Right lobe of liver (tissue), 6 donors: ENCODE measurements at regions not wholly inside any gene's neighbourhood (a gene's known extent, or its start where the extent isn't known, plus 50 kb on each side); places are given as distances from the start of the nearest gene placed in this dataset.
A peak's percentile ranks its signal among the peaks of the same experiment; 100 is the strongest.
"Not testable (repeated sequence)": the region's sequence is repeated elsewhere in the genome, so short reads cannot be mapped to it uniquely, and the experiment has no call there.

Experiments
- ATAC-seq, 4 donors: fragments of 200-7000 bp; cut with Tn5 transposase; one replicate each; pipeline ENCODE4 v1.9.1; 2020; ENCODE audit warnings: mild to moderate bottlenecking in 4 of 4, moderate library complexity in 4 of 4
- DNase-seq, 3 donors: peaks; one replicate each; pipeline ENCODE4 v3.0.0-alpha.2; 2020
- H3K27ac ChIP-seq, 3 donors: fragments of 200-600 bp; one replicate each; pipeline ENCODE4 v1.8.0; 2022
- H3K27me3 ChIP-seq, 2 donors: fragments of 200-600 bp; one replicate each; pipeline ENCODE4 v1.8.0; 2022
- H3K36me3 ChIP-seq, 4 donors: fragments of 200-600 bp; sonication (generic) in 1 of 4; one replicate each; pipeline versions ENCODE4 v1.5.1 to v1.8.0; 2017 to 2022; ENCODE audit warnings: control low read depth in 1 of 4
- H3K4me1 ChIP-seq, 4 donors: fragments of 200-600 bp; sonication (generic) in 1 of 4; one replicate each; pipeline versions ENCODE4 v1.5.1 to v1.8.0; 2017 to 2022; ENCODE audit warnings: control low read depth in 1 of 4
- H3K4me3 ChIP-seq, 3 donors: fragments of 200-600 bp; one replicate each; pipeline ENCODE4 v1.8.0; 2022
- H3K9me3 ChIP-seq, 4 donors: fragments of 200-600 bp; sonication (generic) in 1 of 4; one replicate each; pipeline versions ENCODE4 v1.5.1 to v1.8.0; 2017 to 2022; ENCODE audit warnings: control low read depth in 1 of 4
- WGBS: methylation state at CpG from one replicate; pipeline ENCODE4 v1.1.6; 2018; ENCODE audit warnings: low coverage, low lambda C conversion rate; ENCODE audit not compliant: insufficient coverage; ENCODE audit errors: missing lambda C conversion rate; 5-methylcytosine and 5-hydroxymethylcytosine counted together
- intact Hi-C, 2 donors: fragments of 100-400 bp; cut with DNase I; formaldehyde crosslinking; loops; one replicate each; pipeline versions ENCODE4 v1.11.2 to v1.14.1; 2022
- donor health status: DM: no; HTN: yes; CAD: no.
- donor health status: DM: no; HTN: no; CAD: no.
- donor health status: DM: no; HTN: no; CAD: no.
- donor health status: DM: no; HTN: yes; CAD: no.
- donor health status: DM: no; HTN: yes; CAD: no.

DNA sequence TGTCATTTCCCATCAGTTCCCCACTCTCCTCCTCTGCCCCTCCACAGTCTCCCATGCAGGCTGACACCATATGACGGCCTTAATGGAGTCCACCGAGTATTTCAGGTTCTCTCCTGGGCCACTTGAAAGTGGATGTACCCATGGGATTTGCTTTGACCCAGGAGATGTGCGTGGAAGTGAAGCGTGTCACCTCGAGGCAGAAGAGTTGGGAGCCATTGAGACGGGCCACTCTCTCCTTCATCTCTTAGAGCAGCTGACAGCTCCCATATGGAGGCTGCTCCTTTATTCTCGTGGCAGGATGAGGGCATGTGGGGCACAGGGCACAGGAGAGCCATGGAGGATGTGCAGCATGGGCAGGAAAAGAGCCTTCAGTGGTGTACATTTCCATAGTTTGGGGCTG, 144.7 kb upstream of the CRYM start:
- H3K36me3 ChIP-seq, DNase-seq, H3K27me3 ChIP-seq, H3K27ac ChIP-seq, H3K9me3 ChIP-seq, H3K4me1 ChIP-seq, H3K4me3 ChIP-seq, ATAC-seq, intact Hi-C loops: not testable (repeated sequence)
- 85% methylated on average over 4 of the region's 7 CpGs for WGBS

- intact Hi-C loops, H3K27me3 ChIP-seq, H3K27ac ChIP-seq, H3K9me3 ChIP-seq, H3K36me3 ChIP-seq, DNase-seq, ATAC-seq, H3K4me3 ChIP-seq, H3K4me1 ChIP-seq: not testable (repeated sequence)
- WGBS: no CpG with 5 or more reads among the region's 13 CpGs
Measured at GRCh38 chr16:21404699-21405098, 126.6 kb upstream of the CRYM start.

DNA sequence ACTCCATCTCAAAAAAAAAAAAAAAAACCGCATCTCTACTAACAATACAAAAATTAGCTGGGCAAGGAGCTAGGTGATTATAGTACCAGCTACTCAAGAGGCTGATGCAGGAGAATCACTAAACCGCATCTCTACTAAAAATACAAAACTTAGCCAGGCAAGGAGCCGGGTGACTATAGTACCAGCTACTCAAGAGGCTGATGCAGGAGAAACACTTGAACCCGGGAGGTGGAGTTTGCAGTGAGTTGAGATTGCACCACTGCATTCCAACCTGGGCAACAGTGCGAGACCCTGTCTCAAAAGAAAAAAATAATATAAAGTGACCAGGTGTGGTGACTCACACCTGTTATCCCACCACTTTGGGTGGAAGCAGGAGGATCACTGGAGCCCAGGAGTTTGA, 119.8 kb upstream of the CRYM start:
- H3K27me3 ChIP-seq, H3K27ac ChIP-seq, DNase-seq, H3K9me3 ChIP-seq, ATAC-seq, intact Hi-C loops, H3K4me3 ChIP-seq, H3K4me1 ChIP-seq, H3K36me3 ChIP-seq: not testable (repeated sequence)
- 83% methylated on average over 1 of the region's 5 CpGs for WGBS

DNA sequence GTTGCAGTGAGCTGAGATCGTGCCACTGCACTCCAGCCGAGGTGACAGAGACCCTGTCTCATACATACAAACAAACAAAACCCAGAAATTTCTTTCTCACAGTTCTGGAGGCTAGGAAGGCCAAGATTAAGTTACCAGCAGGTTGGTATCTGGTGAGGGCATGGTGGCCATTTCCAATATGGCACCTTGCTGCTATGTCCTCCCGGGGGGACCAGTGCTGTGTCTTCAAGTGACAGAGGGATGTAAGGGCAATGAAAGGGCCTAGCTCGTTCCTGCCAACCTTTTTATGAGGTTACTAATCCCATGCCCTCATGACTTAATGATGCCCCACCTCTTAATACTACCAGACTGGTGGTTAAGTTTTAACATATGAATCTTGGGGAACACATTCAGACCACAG, 118.5 kb upstream of the CRYM start:
- H3K27ac ChIP-seq, intact Hi-C loops, H3K4me1 ChIP-seq, DNase-seq, H3K27me3 ChIP-seq, ATAC-seq, H3K36me3 ChIP-seq, H3K9me3 ChIP-seq, H3K4me3 ChIP-seq: not testable (repeated sequence)
- no CpG with 5 or more reads among the region's 4 CpGs for WGBS

GRCh38 chr16:21390634-21391033, 112.5 kb upstream of the CRYM start:
- WGBS: no CpG with 5 or more reads among the region's 3 CpGs

DNA sequence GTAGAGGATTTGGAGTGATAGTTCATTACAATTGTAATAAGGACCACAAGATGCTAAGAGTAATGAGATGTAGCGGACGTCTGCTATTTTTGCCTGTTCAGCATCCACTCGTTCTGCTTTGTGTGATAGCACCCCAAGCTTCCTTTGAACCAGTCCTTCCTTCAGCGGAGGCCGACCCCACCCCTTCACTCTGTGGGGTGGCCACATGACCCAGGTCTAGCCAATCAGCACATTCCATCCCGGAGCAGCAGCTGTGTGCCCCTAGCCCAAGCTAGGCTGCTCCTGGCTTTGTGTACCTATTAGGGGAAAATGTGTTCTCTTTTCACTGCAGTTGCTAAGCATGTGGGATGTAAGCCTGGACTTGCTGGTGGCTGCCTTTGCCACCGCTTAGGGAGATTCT, 111.8 kb upstream of the CRYM start:
- no CpG with 5 or more reads among the region's 7 CpGs for WGBS
- H3K27ac ChIP-seq, H3K9me3 ChIP-seq, intact Hi-C loops, H3K36me3 ChIP-seq, H3K4me1 ChIP-seq, DNase-seq, ATAC-seq, H3K27me3 ChIP-seq, H3K4me3 ChIP-seq: not testable (repeated sequence)

More at GRCh38 chr16:21390634-21391033, 112.5 kb upstream of the CRYM start:
- DNase-seq, H3K27ac ChIP-seq, H3K4me1 ChIP-seq, H3K27me3 ChIP-seq, ATAC-seq, H3K9me3 ChIP-seq, H3K36me3 ChIP-seq, intact Hi-C loops, H3K4me3 ChIP-seq: not testable (repeated sequence)

DNA sequence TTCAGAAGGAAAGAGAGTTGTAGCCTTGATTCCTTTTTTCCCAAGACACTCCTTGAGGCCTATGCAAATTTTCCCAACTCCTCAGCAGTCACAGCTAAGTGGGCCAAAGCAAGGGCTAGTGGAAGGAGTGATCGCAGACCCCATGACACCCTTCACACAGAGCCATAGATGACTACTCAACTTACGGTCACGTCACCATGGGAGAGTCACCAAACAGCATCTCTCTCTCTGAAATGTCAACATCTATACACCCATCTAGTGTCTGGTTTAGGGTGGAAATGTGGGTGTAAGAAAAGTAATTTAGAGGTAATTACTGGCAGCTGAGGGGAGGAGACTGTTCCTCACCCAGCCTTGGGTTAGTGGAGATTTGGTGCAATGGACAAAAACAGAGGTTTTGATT, 109.7 kb upstream of the CRYM start:
- intact Hi-C loops, ATAC-seq, H3K36me3 ChIP-seq, DNase-seq, H3K27ac ChIP-seq, H3K9me3 ChIP-seq, H3K27me3 ChIP-seq, H3K4me3 ChIP-seq, H3K4me1 ChIP-seq: not testable (repeated sequence)
- 100% methylated on average over 3 of the region's 3 CpGs for WGBS

- DNase-seq, ATAC-seq, H3K9me3 ChIP-seq, H3K4me1 ChIP-seq, H3K36me3 ChIP-seq, H3K4me3 ChIP-seq, H3K27ac ChIP-seq, intact Hi-C loops, H3K27me3 ChIP-seq: not testable (repeated sequence)
- WGBS: no CpG with 5 or more reads among the region's 5 CpGs
Measured at GRCh38 chr16:21386201-21386915, 108.3 kb upstream of the CRYM start.

DNA sequence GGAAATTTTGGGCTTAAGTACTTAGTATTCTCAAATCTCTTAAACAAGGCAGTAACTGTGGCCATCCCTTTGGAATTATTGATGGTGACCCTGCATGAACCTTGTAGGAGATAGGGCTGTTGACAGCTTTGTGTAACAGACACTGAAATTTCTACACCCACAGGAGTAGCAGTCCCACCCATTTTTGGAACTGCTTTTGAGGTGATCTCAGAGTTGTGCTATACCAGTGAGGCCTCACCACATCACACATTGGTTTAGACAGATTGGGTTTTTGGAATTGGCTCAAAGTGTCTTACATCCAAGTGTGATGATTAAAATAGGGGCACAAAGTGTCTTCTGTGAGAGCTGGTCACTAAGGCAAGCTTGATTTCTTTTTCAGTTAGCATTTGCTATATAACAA, 105.6 kb upstream of the CRYM start:
- ATAC-seq, H3K27me3 ChIP-seq, H3K36me3 ChIP-seq, H3K27ac ChIP-seq, H3K4me1 ChIP-seq, H3K9me3 ChIP-seq, DNase-seq, intact Hi-C loops, H3K4me3 ChIP-seq: not testable (repeated sequence)

DNA sequence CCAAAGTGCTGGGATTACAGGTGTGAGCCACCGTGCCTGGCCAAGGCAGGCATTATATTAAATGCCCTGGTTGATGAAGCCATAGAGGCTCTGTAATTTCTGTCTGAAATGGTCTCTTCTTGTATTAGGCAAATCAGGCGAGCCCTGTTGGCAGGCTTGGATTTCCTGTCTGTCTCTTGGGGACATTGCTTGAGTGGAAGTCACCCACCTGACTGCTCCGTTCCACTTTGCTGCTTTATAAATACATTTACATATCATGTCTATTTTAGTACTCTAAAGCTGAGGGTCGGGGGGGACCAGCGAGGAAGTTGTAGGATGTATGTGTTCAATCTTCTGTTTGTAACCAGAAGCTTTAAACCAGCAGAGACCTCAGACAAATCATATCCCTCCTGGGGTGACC, 101.6 kb upstream of the CRYM start:
- H3K4me3 ChIP-seq, DNase-seq, ATAC-seq, intact Hi-C loops, H3K9me3 ChIP-seq, H3K36me3 ChIP-seq, H3K27ac ChIP-seq, H3K27me3 ChIP-seq, H3K4me1 ChIP-seq: not testable (repeated sequence)
- 75% methylated on average over 1 of the region's 5 CpGs for WGBS

DNA sequence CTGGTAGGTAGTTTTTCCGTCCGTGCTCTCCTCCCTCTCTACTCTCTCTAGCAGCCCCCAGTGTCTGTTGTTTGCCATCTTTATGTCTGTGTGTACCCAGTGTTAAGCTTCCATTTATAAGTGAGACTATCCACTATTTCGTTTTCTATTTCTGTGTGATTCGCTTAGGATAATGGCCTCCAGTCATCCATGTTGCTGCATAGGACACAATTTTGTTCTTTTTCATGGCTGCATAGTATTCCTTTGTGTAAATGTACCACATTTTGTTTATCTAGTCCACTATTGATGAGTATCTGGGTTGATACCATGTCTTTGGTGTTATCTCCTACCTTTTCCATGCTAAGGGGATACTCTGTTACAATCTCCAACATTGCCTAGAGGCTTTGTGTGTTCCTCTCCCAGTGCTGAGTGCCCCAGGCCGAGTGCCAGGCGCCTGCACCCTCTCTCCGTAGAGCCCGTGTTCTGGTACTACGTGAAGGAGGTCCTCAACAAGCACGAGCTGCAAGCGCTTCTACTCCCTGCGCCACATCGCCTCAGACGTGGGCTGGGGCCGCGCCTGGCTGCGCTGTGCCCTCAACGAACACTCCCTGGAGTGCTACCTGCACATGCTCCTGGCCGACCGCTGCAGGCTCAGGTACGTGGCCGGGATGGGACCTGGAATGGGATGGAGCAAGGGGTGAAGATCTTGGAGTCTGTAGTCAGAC, 98.3 kb upstream of the CRYM start:
- ATAC-seq, DNase-seq, H3K4me3 ChIP-seq, H3K9me3 ChIP-seq, intact Hi-C loops, H3K36me3 ChIP-seq, H3K27me3 ChIP-seq, H3K4me1 ChIP-seq, H3K27ac ChIP-seq: not testable (repeated sequence)
- 90% methylated on average over 8 of the region's 22 CpGs for WGBS

DNA sequence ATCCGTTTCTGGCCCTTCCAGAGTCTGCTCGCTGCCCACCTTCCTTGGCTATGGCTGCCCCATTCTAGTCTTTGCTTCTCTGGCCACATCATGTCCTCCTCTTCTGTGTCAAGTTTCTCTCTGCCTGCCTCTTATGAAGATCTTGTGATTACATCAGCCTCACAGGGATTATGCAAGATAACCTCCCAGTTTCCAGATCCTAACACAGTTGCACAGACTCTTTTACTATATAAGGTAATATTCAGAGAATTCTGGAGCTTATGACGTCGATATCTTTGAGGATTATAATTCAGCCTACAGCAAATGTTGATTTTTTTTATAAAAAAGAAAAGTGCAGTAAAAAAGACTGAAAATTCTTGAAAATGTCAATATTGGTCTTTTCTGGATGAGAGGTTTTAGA, 97.2 kb upstream of the CRYM start:
- H3K4me3 ChIP-seq, DNase-seq, intact Hi-C loops, H3K4me1 ChIP-seq, H3K9me3 ChIP-seq, H3K27ac ChIP-seq, H3K36me3 ChIP-seq, H3K27me3 ChIP-seq: not testable (repeated sequence)
- 37% methylated on average over 2 of the region's 4 CpGs for WGBS
- ATAC-seq: peak; percentile 52 to 91 (median 58)
